HG03280 (cell line): ENCODE measurements at regions not wholly inside any gene's neighbourhood (a gene's known extent, or its start where the extent isn't known, plus 50 kb on each side); places are given as distances from the start of the nearest gene placed in this dataset.
"Not testable (repeated sequence)": the region's sequence is repeated elsewhere in the genome, so short reads cannot be mapped to it uniquely, and the experiment has no call there.

ENCODE experiments used
- ATAC-seq: cut with Tn5 transposase; IDR thresholded peaks from one replicate; pipeline ENCODE4 v1.9.1; 2021; ENCODE audit warnings: mild to moderate bottlenecking, moderate library complexity; ENCODE audit not compliant: unreplicated experiment

- no peak for ATAC-seq
Measured at GRCh38 chr5:102068870-102069269, 227.2 kb downstream of the SLCO4C1 start.

- ATAC-seq = no peak
Measured at GRCh38 chr5:102049517-102049916, 246.6 kb downstream of the SLCO4C1 start.

- no peak for ATAC-seq
Measured at GRCh38 chr5:102048940-102049339, 247.1 kb downstream of the SLCO4C1 start.

GRCh38 chr5:102047073-102047472, 249.0 kb downstream of the SLCO4C1 start:
- not testable (repeated sequence) for ATAC-seq

- no peak for ATAC-seq
Measured at GRCh38 chr5:102040326-102040725, 255.8 kb downstream of the SLCO4C1 start.

- no peak for ATAC-seq
Measured at GRCh38 chr5:102036927-102037326, 259.2 kb downstream of the SLCO4C1 start.

- no peak for ATAC-seq
Measured at GRCh38 chr5:102031711-102032110, 264.4 kb downstream of the SLCO4C1 start.

- ATAC-seq = no peak
Measured at GRCh38 chr5:102018690-102019089, 277.4 kb downstream of the SLCO4C1 start.

GRCh38 chr5:102018279-102018678, 277.8 kb downstream of the SLCO4C1 start:
- ATAC-seq = no peak

GRCh38 chr5:102014371-102014770, 281.7 kb downstream of the SLCO4C1 start:
- ATAC-seq = no peak

- no peak for ATAC-seq
Measured at GRCh38 chr5:102010644-102011043, 285.4 kb downstream of the SLCO4C1 start.

- ATAC-seq = no peak
Measured at GRCh38 chr5:101997235-101997634, 298.8 kb downstream of the SLCO4C1 start.

- ATAC-seq = no peak
Measured at GRCh38 chr5:101995585-101995984, 300.5 kb downstream of the SLCO4C1 start.

- no peak for ATAC-seq
Measured at GRCh38 chr5:101991486-101991885, 304.6 kb downstream of the SLCO4C1 start.

- ATAC-seq = no peak
Measured at GRCh38 chr5:101989659-101990058, 306.4 kb downstream of the SLCO4C1 start.

GRCh38 chr5:101977729-101978345, 318.2 kb downstream of the SLCO4C1 start:
- peak; percentile 95 for ATAC-seq

GRCh38 chr5:101976933-101977332, 319.2 kb downstream of the SLCO4C1 start:
- ATAC-seq = no peak

GRCh38 chr5:101969742-101970141, 326.3 kb downstream of the SLCO4C1 start:
- ATAC-seq = no peak

GRCh38 chr5:101966476-101966875, 329.6 kb downstream of the SLCO4C1 start:
- no peak for ATAC-seq

- no peak for ATAC-seq
Measured at GRCh38 chr5:101955891-101956290, 340.2 kb downstream of the SLCO4C1 start.

- ATAC-seq = no peak
Measured at GRCh38 chr5:101950019-101950418, 346.1 kb downstream of the SLCO4C1 start.

GRCh38 chr5:101948615-101949014, 347.5 kb downstream of the SLCO4C1 start:
- no peak for ATAC-seq

- no peak for ATAC-seq
Measured at GRCh38 chr5:101943784-101944183, 352.3 kb downstream of the SLCO4C1 start.
